Inflammatory macrophage treated with lipopolysaccharide for 4 hours (primary cell): ENCODE measurements at regions not wholly inside any gene's neighbourhood (a gene's known extent, or its start where the extent isn't known, plus 50 kb on each side); places are given as distances from the start of the nearest gene placed in this dataset.
"Not testable (repeated sequence)": the region's sequence is repeated elsewhere in the genome, so short reads cannot be mapped to it uniquely, and the experiment has no call there.

Source experiments
- DNase-seq: peaks from one replicate; pipeline ENCODE4 v3.0.0-alpha.2; 2020

DNA sequence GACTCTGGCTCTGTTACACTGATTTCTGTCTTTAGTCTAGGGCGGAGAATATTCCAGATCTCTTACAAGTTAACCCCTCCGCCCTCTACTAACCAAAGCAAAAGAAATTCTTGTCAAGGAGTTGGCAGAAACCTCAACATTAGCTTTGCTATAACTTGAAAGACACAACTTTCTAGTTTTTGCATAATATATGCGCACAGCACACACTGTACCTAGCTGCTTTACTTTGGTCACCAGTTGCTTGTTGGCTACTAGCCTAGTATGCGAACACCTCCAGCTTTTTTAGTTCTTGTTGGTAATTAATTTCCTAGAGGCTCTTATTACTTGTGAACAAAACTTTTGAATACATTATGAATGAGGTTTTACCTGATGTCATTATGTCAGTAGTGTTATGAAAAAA, 348.8 kb upstream of the C2CD4B start:
- DNase-seq, result no peak

DNA sequence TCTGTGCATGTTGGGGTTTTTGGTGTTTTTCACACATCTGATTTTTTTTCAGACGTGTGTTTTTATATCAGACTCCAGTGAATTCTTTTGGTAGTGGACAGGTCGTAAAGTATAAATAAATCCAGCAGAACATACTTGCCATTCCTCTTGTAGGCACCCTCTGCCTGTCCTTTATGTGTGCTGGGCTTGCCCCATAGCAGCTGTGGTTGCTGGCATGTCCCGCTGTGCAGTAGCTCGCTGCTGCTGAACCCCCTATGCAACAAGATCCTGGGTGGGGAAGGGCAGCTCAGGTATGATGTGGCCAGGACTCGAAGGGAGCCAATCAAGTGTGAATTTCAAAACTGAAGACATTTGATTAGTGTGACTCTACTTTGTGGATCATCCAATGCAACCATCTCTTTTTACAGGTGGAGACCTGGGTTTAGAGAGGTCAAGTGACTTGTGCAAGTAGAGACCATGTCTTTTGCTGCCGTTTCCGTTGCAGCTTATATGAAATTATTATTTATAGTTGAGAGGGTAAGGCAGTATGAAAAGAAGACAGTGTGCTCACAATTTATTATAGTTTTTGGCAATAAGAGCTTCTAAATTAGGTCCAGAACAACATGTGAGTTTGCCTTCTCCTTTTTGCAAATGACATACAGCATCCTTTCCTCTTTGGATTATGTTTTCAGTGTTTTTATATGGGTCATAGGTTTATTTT, 350.8 kb upstream of the C2CD4B start:
- no peak for DNase-seq

DNA sequence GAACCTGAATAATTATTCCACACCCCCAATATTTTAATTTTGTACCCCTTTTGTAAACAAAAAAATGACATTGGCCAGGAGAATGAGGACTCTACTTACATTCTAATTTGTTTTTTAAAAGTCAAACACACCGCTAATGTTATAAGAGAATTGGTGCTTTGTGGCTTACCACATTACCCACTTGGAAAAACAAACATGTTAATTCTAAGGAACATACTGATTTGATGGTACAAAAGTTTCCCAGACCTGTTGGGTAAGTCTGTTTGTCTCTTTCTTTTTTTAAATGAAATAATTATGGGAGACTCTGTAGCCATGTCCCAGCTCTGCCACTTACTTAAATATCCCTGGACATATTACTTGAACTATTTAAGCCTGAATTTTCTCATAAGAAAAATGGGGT, 352.5 kb upstream of the C2CD4B start:
- DNase-seq, result no peak

DNA sequence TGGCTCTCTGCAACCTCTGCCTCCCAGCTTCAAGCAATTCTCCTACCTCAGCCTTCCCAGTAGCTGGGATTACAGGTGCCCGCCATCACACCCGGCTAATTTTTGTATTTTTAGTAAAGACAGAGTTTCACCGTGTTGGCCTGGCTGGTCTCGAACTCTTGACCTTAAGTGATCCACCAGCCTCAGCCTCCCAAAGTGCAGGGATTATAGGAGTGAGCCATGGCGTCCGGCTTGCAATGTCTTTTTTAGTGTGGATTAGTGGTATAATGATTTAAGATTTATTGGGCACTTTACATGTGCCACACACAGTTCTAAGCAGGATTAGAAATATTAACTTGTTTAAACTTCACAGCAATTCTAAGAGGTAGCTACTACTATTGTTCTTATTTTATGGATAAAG, 353.6 kb upstream of the C2CD4B start:
- not testable (repeated sequence) for DNase-seq

DNA sequence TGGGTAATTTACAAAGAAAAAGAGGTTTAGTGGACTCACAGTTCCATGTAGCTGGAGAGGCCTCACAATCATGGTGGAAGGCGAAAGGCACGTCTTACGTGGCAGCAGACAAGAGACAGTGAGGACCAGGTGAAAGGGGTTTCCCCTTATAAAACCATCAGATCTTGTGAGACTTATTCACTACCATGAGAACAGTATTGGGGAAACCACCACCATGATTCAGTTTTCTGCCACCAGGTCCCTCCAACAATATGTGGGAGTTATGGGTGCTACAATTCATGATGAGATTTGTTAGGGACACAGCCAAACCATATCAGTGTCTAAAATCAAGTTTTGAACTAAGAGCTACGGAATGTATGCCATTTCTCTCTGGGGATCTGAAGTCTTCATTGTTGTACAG, 354.8 kb upstream of the C2CD4B start:
- no peak for DNase-seq

DNA sequence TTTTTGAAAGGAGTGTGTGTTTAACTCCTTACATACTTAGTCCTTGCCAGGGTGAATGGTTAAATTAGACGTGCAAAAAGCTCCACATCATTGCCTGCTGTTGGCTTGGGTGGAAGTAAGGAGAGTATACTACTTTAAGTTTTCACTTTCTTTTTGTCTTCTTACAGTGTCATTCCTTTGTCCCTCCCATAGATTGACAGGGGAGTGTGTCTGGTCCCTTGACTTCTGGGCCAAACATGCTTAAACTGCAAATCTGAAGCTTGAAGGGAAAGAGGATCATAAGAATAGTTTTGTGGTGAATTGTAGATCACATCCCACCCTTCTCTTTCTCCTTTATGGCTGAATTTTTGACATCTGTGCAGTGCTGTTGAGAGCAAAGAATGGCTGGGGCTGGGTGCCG, 355.8 kb upstream of the C2CD4B start:
- no peak for DNase-seq

DNA sequence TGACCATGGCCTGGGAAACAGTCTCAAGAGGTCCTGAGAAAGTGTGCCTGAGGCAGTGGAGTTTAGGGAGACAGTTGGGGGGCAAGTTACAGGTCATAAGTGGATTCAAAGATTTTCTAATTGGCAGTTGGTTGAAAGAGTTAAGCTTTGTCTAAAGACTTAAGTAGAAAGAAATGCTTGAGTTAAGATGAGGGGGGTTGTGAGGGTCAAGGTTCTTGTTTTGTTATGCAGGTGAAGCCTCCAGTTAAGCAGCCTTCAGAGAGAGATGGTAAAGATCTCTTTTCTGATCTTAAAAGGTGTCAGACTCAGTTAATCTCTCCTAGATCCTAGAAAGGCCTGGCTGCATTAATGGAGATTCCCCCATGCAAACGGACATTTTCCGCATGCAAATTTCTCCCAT, 356.3 kb upstream of the C2CD4B start:
- no peak for DNase-seq

DNA sequence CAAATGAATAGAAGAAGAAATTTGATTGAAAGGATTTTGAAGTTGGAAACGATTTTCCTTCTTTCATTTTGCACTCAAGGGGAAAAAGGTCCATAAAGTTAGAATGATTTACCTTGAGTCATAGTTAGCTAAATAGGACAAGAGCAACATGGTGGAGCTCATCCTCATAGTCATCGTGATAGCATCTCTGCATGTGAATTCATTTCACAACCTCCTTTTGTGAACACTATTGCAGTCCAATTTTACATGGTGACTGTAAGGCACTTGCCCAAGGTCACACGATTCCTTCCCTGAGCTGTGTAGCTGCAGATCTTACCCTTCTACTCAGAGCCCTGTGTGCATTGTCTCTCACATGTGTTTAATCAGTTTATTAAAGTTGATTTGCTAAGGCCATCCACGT, 359.8 kb upstream of the C2CD4B start:
- no peak for DNase-seq

DNA sequence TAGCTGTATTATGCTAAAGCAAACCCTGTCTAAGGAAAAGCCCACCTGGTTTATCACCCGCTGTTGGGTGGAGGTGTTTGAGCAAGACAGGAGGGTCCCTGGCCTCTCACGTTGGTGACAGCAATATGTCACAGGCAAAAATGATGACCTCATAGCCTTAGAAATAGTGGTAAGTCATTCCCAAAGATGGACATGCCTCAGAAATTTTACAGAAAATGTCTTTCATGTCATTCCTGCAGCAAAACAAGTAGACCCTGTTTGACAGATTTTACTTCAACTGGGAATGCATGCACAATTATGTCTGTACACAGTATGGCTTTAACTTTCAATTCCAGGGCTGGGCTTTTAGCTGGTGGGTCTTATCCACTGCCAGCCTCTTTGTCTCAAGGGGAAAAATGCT, 362.3 kb upstream of the C2CD4B start:
- DNase-seq, result no peak

DNA sequence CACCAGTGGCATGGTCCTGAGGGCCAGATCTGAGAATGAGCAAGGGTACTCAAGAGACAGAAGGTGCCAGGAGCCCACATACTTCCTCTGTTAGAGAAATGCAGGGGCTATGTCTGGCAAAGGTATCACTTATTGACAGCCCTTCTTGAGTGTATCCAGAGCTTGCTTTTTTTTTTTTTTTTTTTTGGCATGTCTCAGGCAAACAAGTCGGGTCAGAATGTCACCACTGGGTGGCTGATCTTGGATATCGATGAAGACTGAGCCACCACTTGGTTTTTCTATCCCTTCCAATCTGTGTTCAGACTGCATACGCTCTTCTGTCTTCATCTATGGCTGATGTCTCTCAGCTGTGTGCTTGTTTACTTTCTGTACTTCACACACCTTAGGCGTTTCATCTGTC, 363.4 kb upstream of the C2CD4B start:
- DNase-seq, result no peak

DNA sequence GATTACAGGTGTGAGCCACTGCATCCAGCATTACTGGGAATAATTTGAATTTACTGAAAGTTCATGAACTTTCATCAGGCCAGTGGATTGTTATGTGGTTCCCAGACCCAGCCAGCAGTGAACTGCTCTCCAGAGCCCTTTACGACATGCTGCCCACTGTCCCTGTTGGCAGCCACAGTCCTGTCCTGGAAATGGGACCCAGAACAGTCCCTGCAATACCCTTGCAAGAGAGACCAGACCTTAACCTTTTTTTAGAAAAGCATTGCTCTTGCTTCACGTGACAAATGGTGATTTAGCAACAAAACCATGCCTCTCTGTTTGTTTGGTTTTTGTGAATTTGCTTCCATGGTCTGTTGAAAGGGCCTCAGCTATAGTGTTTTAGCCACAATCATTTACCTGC, 367.3 kb upstream of the C2CD4B start:
- DNase-seq, result no peak

DNA sequence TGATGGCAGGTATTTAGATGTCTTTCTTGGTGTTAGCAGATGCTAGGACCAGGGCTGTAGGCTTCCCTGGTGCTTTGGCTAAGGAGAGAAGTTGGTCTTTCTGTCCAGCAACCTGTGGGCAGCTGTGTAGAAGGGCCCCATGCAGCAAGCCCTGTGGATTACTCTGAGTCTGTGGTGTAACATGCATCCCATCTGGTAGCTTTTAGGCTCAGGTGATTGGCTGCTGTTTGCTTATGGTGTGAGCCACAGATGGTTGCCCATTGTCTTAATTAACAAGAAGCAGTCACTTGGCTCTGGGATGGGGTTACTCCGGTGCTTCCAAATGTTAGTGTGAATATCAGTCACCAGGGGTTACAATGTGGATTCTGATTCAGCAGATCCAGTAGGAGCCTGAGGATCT, 368.6 kb upstream of the C2CD4B start:
- no peak for DNase-seq

DNA sequence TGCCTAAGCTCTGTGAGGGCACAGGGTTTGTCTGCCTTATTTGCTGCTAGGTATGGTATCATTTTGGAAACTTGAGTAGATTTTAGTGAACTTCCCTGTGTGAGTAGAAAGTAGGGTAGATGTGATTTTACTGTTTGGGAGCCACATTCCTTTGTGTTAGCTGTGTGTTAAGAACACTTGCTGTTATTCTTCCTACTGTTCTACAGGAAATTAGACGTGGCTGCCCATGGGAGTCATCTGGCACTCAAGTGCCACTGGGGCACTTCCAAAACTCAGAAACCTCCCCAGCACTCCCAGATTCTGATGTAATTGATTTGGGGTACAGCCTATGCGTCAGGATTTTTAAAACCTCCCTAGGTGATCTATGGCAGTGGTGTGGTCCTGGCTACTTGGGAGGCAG, 369.9 kb upstream of the C2CD4B start:
- DNase-seq, result no peak

DNA sequence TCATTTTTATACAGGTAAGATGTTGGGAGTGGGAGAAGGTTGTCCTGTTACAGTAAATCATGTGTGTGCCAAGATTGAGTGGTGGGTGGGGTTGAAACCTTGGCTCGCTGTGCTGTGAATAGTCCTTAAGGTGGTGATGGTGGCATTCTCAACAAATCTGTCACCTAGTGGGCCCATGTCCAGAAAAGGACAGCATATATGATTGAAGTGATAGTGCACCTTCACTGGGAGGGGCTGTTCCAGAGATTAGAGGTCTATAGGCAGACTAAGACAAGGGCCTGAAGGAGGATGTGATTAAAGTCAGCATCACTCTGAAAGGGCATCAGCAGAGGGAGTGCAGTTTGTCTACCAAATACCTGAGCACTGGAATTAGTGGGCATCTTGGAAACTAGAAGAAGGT, 374.2 kb upstream of the C2CD4B start:
- no peak for DNase-seq

DNA sequence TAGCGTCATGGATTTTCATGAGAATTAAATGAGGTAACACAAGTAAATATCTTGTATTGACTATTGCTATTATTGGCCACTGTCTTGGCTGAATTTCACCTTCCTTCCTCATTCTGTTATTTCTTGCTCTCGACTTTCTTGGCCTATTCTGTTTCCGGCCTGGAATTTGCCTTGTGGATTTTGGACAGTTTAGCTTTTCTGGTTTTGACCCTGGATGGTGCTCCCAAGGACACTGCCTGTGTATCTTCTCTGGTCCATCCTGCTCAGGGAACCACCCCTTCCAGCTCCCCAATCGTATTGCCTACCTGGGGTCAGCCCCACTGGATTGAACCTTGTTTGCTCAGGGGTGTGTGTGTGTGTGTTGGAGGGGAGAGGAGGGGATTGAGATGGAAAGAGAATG, 376.2 kb upstream of the C2CD4B start:
- no peak for DNase-seq

DNA sequence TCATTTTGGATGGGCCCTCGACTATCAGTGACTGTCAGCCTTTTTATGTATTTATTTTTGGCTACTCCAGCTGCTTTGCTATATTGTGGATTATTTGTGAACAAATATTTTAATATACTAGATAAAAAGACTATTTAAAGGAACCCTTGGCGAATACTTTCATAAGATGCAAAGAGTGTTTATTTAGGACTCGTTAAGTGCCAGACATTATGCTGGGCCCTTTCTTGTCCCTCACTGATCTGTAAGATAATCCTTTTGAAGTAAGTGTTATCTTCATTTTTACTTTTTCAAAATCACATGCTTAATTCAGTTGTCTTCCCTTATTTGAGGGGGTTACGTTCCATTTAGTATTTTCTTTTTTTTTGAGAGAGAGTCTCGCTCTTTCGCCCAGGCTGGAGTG, 376.8 kb upstream of the C2CD4B start:
- no peak for DNase-seq

DNA sequence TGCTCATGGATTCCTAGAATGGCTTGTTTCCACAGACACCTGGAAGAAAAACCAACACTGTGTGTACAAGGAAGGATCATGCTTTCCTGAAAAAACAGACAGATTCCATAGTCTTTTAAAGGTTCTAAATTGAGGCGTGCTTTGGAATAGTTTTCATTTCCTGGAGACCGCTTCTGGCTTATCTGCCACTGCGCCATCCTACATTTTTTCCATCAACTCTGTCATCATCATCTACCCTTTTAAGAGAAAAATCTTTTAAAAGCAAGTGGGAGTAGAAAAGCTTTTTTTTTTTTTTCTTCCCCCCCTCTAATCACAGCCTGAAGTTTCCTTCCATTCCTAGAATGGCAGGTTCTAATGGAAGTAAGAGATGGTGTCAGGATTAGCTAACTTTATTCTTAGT, 379.4 kb upstream of the C2CD4B start:
- DNase-seq, result no peak

DNA sequence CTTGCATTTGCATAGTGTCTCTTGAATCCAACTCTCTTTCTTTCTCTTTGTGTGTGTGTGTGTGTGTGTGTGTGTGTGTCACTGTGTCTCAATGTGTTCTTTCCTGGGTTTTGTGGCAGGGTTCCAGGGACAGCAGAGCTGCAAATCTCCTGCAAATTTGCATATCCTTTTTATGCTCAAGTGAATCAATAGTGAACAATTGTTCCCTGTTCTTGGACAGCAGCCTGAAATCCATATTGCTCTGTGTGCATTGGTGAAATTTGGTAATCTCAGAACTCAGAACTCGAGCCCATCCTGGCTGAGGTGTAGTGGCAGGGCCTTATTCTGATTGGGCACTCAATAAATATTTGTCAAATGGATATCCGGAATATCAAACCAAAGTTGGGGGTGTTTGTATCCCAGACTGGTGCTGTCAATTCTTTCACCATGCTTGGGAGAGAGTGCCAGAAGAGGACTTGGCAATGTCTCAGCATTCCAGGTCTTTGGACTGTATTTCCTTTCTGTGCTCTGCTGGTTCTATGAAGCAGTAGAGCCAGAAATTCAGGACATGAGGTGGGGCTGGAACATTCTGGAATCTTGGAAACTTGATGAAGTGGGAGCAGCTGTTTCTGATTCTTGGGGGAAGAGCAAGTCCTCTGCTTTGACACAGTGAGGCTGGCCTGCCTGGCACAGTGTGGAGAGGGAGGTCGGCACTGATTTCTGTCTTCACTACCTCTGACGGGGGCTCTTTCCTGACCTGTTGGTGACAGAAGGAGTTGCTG, 380.6 kb upstream of the C2CD4B start:
- DNase-seq, result no peak

DNA sequence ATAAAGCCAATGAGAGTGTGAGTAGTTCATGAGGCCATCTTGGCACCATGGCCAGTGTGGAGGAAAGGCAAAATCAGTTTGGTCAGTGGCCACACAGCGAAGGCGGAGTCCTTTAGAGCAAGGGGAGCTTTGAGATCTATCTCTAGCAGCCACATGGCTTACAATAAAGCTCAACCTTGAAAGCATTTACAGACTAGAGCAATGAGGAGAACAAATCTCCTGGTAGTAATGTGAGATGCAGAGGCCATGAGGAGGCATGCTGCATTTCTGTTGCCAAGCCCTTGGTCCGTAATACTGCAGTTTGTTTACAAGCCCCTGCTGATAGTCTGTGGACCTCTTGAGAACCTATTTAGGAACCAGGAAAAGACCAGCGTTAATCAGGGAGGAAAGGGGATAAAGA, 381.5 kb upstream of the C2CD4B start:
- no peak for DNase-seq

DNA sequence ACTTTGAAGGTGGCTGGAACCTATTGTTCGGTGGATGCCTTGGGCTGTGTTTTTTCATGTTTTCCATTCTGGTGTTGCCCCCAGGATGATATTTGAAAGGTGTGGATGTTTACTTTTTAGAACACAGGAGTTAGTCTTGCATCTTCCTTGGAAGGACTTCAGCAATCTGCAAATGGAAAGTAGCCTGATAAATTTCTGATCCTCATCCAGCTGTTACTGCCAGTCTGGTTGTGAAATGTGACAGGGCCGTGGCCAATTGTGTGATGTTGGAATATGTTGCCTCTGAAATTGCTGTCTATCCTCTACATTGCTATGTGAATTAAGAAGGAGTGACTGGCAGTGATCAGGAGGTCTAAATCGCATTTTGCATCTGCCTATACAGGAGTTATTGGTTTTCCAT, 382.5 kb upstream of the C2CD4B start:
- DNase-seq, result no peak

DNA sequence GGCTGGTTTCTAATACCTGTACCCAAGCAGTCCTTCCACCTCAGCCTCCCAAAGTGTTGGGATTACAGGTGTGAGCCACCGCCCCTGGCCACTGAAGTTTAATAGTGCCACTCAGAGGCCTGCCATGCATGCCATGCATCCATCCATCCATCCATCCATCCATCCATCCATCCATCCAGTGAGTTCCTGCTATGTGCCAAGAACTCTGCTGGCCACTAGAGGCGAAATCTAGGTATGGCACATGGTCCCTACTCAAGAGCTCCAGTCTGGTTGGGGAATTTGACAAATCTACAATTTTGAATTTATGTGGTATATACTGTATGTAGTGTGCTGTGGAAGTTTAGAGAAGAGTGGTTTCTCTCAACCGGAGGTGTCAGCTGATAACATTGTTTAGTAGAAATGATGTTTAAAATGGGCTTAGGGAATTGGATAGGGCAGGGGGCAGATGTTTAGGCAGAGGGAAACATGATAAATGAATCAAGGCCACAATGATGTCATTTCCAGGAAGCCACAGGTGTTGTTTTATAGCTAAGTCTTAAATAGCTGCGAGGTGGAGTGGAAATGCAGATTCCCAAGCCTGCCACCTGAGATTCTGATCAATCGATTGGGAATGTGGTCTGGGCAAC, 384.4 kb upstream of the C2CD4B start:
- DNase-seq, result peak; percentile 14

DNA sequence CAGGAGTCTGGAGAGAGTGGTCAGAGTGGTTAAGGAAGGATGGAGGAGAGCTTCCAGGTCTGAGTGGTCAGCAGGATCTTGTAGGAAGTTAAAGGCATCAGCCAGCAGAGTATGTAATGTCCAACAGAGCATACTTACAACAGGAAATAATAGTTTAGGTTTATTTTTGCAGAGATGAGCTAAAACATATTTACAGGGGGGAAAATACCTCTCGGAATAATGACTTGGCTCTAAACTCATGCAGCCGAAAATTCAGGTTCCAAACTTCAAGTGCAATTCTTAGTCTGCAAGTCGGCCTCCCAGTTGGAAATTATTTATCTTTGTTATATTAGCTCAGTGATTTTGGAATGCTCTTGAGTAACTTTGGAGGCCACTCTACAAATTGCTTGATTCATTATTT, 385.0 kb upstream of the C2CD4B start:
- no peak for DNase-seq

DNA sequence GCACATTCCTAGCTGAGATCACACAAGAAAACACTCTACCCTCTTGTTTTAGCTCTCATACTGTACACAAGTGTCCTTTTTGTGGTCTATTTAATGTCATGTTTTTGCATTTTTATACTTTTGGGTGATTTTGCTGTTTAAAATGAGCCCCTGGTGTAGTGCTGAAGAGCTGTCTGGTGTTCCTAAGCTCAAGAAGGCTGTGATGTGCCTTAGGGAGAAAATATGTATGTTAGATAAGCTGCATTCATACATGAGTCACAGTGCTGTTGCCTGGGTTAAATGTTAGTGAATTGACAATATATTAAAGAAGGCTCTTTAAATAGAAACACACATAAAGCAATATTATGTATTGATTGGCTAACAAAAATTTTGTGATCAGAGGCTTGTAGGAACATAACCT, 387.4 kb upstream of the C2CD4B start:
- no peak for DNase-seq

DNA sequence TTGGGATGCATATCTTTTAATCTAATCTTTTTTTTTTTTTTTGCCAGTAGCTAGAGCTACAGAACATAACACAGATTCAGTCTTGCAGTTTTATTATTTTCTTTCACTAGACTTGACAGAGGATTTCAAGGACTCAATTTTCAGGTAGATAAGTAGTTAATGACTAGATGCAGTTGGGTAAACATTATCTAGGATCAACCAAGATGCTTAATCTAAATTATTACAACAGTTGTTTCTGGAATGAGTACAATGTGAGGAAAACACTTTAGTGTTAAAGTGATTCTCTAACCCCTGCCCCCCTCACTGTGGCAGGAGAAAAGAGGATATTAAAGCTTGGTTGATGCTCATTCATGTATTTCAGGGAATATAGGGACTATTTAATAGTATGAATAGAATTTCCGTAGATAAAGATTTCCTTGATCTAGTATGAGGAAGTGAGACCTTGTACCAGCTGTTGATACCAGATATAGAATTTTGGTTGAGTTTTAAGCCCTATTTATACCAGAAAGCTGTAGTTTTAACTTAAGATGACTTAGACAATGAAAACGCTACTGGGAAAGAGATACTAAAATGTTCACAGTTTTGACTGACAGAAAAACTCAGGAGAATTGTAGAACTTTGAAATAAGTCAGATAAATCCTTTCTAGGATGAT, 389.0 kb upstream of the C2CD4B start:
- DNase-seq, result no peak
